Activated CD4-positive, alpha-beta T cell treated with anti-CD3 and anti-CD28 coated beads, Interleukin-2, amount 50 U/mL, for 4 hours (primary cell): ENCODE measurements at regions not wholly inside any gene's neighbourhood (a gene's known extent, or its start where the extent isn't known, plus 50 kb on each side); places are given as distances from the start of the nearest gene placed in this dataset.
"Not testable (repeated sequence)": the region's sequence is repeated elsewhere in the genome, so short reads cannot be mapped to it uniquely, and the experiment has no call there.

Experiments
- DNase-seq, 2 experiments: peaks; one replicate each; pipeline ENCODE4 v3.0.0-alpha.2; 2020

GRCh38 chr11:27241311-27242122 is 121.5 kb downstream of the CCDC34 start:
- DNase-seq, result no peak

GRCh38 chr11:27239305-27239942 is 123.6 kb downstream of the CCDC34 start:
- no peak for DNase-seq

- no peak for DNase-seq
Observed at GRCh38 chr11:27238811-27239210, 124.2 kb downstream of the CCDC34 start.

- DNase-seq, result no peak
Observed at GRCh38 chr11:27237643-27238042, 125.4 kb downstream of the CCDC34 start.

GRCh38 chr11:27234961-27235360 is 128.1 kb downstream of the CCDC34 start:
- DNase-seq, result no peak

GRCh38 chr11:27234043-27234668 is 128.9 kb downstream of the CCDC34 start:
- no peak for DNase-seq

- DNase-seq, result no peak
Observed at GRCh38 chr11:27233654-27234042, 129.4 kb downstream of the CCDC34 start.

GRCh38 chr11:27231530-27231929 is 131.5 kb downstream of the CCDC34 start:
- DNase-seq, result no peak

GRCh38 chr11:27230192-27230572 is 132.8 kb downstream of the CCDC34 start:
- no peak for DNase-seq

GRCh38 chr11:27229511-27230191 is 133.4 kb downstream of the CCDC34 start:
- DNase-seq, result no peak

- DNase-seq, result no peak
Observed at GRCh38 chr11:27228906-27229290, 134.1 kb downstream of the CCDC34 start.

GRCh38 chr11:27228232-27228905 is 134.6 kb downstream of the CCDC34 start:
- DNase-seq, result no peak

GRCh38 chr11:27227736-27228135 is 135.3 kb downstream of the CCDC34 start:
- DNase-seq, result no peak

GRCh38 chr11:27219487-27220039 is 143.5 kb downstream of the CCDC34 start:
- DNase-seq, result not testable (repeated sequence)

GRCh38 chr11:27218421-27219038 is 144.5 kb downstream of the CCDC34 start:
- DNase-seq, result no peak

- no peak for DNase-seq
Observed at GRCh38 chr11:27217948-27218420, 145.0 kb downstream of the CCDC34 start.

- no peak for DNase-seq
Observed at GRCh38 chr11:27217496-27217895, 145.5 kb downstream of the CCDC34 start.

- no peak for DNase-seq
Observed at GRCh38 chr11:27216270-27217149, 146.5 kb downstream of the CCDC34 start.

- no peak for DNase-seq
Observed at GRCh38 chr11:27215471-27216269, 147.3 kb downstream of the CCDC34 start.

- no peak for DNase-seq
Observed at GRCh38 chr11:27214713-27215112, 148.3 kb downstream of the CCDC34 start.
